ENCODE measurements at regions not wholly inside any gene's neighbourhood (a gene's known extent, or its start where the extent isn't known, plus 50 kb on each side); places are given as distances from the start of the nearest gene placed in this dataset.

GRCh38 chr11:19455731-19456130 lies 215.0 kb upstream of the E2F8 start:
- no peak for TF ChIP-seq CTCF (IDR thresholded peaks at IDR 0.05; ENCODE audit: poor library complexity)
- TF ChIP-seq EZH2 (IDR thresholded peaks at IDR 0.05; ENCODE audit: borderline replicate concordance), result no peak
- no peak for TF ChIP-seq EZH2phosphoT487 (IDR thresholded peaks at IDR 0.05; ENCODE audit: low read depth, severe bottlenecking, unreplicated experiment)
